ENCODE measurements at regions not wholly inside any gene's neighbourhood (a gene's known extent, or its start where the extent isn't known, plus 50 kb on each side); places are given as distances from the start of the nearest gene placed in this dataset.
"Not testable (repeated sequence)": the region's sequence is repeated elsewhere in the genome, so short reads cannot be mapped to it uniquely, and the experiment has no call there.

GRCh38 chr2:67579806-67580205 lies 182.7 kb downstream of the ETAA1 start:
- Histone ChIP-seq H3K4me1 (no peaks in the 10 kb centered on the region), H3K27ac (replicated peaks in 1 of 4) (no peak overlapping the region), H3K4me3 (no peak overlapping the region), H3K36me3 (no peaks in the 10 kb centered on the region), H3K27me3 (no peaks in the 10 kb centered on the region), H3K9me3 (peaks cover 0 to 31% (median 18%) of the 10 kb centered on the region in 4 donors)
- intact Hi-C loops (cut with DNase I) = no loop called here
- DNase-seq (ENCODE audit: extremely low spot score) = no peak
- 61% methylated on average over 1 of the region's 1 CpG for WGBS
- TF ChIP-seq CTCF (IDR thresholded peaks at IDR 0.05) (no peak), POLR2A (IDR thresholded peaks at IDR 0.05; ENCODE audit: low read depth) (no peak)

DNA sequence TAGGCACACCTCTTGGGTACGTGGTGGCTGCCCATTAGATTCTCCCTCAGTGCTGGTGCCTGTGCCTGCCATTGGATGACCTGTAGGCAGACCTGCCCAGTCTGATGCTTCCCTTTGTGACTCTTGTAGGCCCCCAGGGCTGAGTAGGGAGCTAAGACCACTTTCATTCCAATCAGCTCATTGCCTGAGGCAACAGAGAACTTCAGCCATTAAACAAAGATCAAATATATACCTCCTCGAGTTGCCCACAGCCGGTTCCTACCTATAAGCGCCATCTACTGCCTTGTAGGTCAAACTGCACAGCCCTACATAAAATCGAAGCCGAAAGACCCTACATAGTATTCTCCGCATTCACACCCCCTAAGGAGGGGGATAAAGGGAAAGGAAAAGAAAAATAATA lies 184.6 kb downstream of the ETAA1 start:
- H3K4me1 ChIP-seq = no peaks in the 10 kb centered on the region
- no peak for DNase-seq (ENCODE audit: extremely low spot score)
- H3K4me3 ChIP-seq = no peak overlapping the region
- no peak overlapping the region for H3K27ac ChIP-seq (replicated peaks in 1 of 4)
- H3K36me3 ChIP-seq = no peaks in the 10 kb centered on the region
- H3K27me3 ChIP-seq = no peaks in the 10 kb centered on the region
- H3K9me3 ChIP-seq = peaks cover 0 to 47% (median 33%) of the 10 kb centered on the region in 4 donors
- intact Hi-C loops (cut with DNase I) = no loop called here
- TF ChIP-seq CTCF (IDR thresholded peaks at IDR 0.05) (no peak), EP300 (IDR thresholded peaks at IDR 0.05) (no peak), POLR2AphosphoS5 (IDR thresholded peaks at IDR 0.05) (no peak), POLR2A (IDR thresholded peaks at IDR 0.05; ENCODE audit: low read depth) (no peak)
- 76% methylated on average over 7 of the region's 7 CpGs for WGBS

GRCh38 chr2:67583185-67583584 lies 186.1 kb downstream of the ETAA1 start:
- Histone ChIP-seq H3K4me3 (no peak overlapping the region), H3K27ac (replicated peaks in 1 of 4) (no peak overlapping the region), H3K27me3 (no peaks in the 10 kb centered on the region), H3K4me1 (no peaks in the 10 kb centered on the region), H3K36me3 (no peaks in the 10 kb centered on the region), H3K9me3 (peaks cover 0 to 52% (median 35%) of the 10 kb centered on the region in 4 donors)
- no peak for DNase-seq (ENCODE audit: extremely low spot score)
- WGBS = 96% methylated on average over 2 of the region's 2 CpGs
- intact Hi-C loops (cut with DNase I) = no loop called here
- TF ChIP-seq POLR2A (IDR thresholded peaks at IDR 0.05; ENCODE audit: low read depth) = no peak
- no peak for TF ChIP-seq CTCF (IDR thresholded peaks at IDR 0.05)
- TF ChIP-seq POLR2AphosphoS5 (IDR thresholded peaks at IDR 0.05) = no peak
- no peak for TF ChIP-seq EP300 (IDR thresholded peaks at IDR 0.05)

DNA sequence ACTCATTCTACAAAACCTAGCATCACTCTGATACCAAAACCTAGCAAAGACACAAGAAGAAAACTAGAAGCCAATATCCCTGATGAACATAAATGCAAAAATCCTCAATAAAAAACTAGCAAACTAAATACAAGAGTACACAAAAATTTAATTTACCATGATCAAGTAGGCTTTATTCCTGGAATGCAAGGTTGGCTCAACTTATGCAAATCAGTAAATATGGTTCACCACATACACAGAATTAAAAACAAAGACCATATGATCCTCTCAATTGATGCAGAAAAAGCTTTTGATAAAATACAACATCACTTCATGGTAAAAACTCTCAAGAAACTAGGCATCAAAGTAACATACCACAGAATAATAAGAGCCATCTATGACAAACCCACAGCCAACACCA lies 188.3 kb downstream of the ETAA1 start:
- intact Hi-C loops (cut with DNase I) = no loop called here
- TF ChIP-seq POLR2AphosphoS5 (IDR thresholded peaks at IDR 0.05) (no peak), POLR2A (IDR thresholded peaks at IDR 0.05; ENCODE audit: low read depth) (no peak), EP300 (IDR thresholded peaks at IDR 0.05) (no peak), CTCF (IDR thresholded peaks at IDR 0.05) (no peak)
- no peaks in the 10 kb centered on the region for H3K27me3 ChIP-seq
- DNase-seq (ENCODE audit: extremely low spot score) = no peak
- H3K9me3 ChIP-seq = peaks cover 0 to 52% (median 35%) of the 10 kb centered on the region in 4 donors
- no peaks in the 10 kb centered on the region for H3K36me3 ChIP-seq
- no peaks in the 10 kb centered on the region for H3K4me1 ChIP-seq
- no peak overlapping the region for H3K27ac ChIP-seq (replicated peaks in 1 of 4)
- no peak overlapping the region for H3K4me3 ChIP-seq

DNA sequence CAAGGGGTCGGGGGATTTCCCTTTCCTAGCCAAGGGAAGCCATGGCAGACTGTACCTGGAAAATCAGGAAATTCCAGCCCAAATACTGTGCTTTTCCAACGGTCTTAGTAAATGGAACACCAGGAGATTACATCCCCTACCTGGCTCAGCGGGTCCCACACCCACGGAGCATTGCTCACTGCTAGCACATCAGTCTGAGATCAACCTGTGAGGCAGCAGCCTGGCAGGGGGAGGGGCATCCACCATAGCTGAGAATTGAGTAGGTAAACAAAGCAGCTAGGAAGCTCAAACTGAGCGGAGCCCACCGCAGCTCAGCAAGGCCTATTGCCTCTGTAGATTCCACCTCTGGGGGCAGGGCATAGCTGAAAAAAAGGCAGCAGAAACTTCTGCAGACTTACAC lies 192.0 kb downstream of the ETAA1 start:
- H3K4me3 ChIP-seq; DNase-seq (ENCODE audit: extremely low spot score); H3K36me3 ChIP-seq; H3K27me3 ChIP-seq; H3K4me1 ChIP-seq; H3K27ac ChIP-seq (replicated peaks in 1 of 4); intact Hi-C loops (cut with DNase I): not testable (repeated sequence)
- WGBS = 95% methylated on average over 6 of the region's 6 CpGs
- peaks cover 0 to 33% (median 21%) of the 10 kb centered on the region in 4 donors for H3K9me3 ChIP-seq

- not testable (repeated sequence) for DNase-seq (ENCODE audit: extremely low spot score); H3K27me3 ChIP-seq
Observed at GRCh38 chr2:67594522-67594921, 197.4 kb downstream of the ETAA1 start.

More at GRCh38 chr2:67594522-67594921, 197.4 kb downstream of the ETAA1 start:
- H3K4me3 ChIP-seq; H3K4me1 ChIP-seq; intact Hi-C loops (cut with DNase I); H3K36me3 ChIP-seq; H3K27ac ChIP-seq (replicated peaks in 1 of 4): not testable (repeated sequence)
- peaks cover 0 to 13% (median 8%) of the 10 kb centered on the region in 4 donors for H3K9me3 ChIP-seq
